KMS-11 (cell line): ENCODE measurements at regions not wholly inside any gene's neighbourhood (a gene's known extent, or its start where the extent isn't known, plus 50 kb on each side); places are given as distances from the start of the nearest gene placed in this dataset.

Experiments
- H2AFZ ChIP-seq: fragments of 200-600 bp; sonication (generic); 2 replicates; pipeline ENCODE4 v1.6.1; 2016; ENCODE audit warnings: antibody characterized with exemption, mixed run types, low read depth
- H3K27ac ChIP-seq: fragments of 200-600 bp; sonication (generic); 2 replicates; pipeline ENCODE4 v1.6.1; 2016; ENCODE audit warnings: mild to moderate bottlenecking, mixed run types
- H3K27me3 ChIP-seq: fragments of 200-600 bp; sonication (generic); 2 replicates; pipeline ENCODE4 v1.6.1; 2017; ENCODE audit warnings: mild to moderate bottlenecking, low read depth, mixed run types, moderate library complexity; ENCODE audit not compliant: insufficient read depth
- H3K36me3 ChIP-seq: fragments of 200-600 bp; sonication (generic); 2 replicates; pipeline ENCODE4 v1.6.1; 2017; ENCODE audit warnings: mild to moderate bottlenecking, mixed run types; ENCODE audit not compliant: insufficient read depth
- H3K4me1 ChIP-seq: fragments of 200-600 bp; sonication (generic); 2 replicates; pipeline ENCODE4 v1.6.1; 2016; ENCODE audit warnings: mild to moderate bottlenecking, low read depth, mixed run types; ENCODE audit not compliant: poor library complexity, severe bottlenecking
- H3K4me2 ChIP-seq: fragments of 200-600 bp; sonication (generic); 2 replicates; pipeline ENCODE4 v1.7.0; 2016; ENCODE audit warnings: mild to moderate bottlenecking, mixed run types
- H3K4me3 ChIP-seq: fragments of 200-600 bp; sonication (generic); IDR thresholded peaks from 2 replicates; pipeline ENCODE4 v1.6.1; 2017; ENCODE audit warnings: low read depth, low read length, mixed read lengths; ENCODE audit not compliant: insufficient read depth
- H3K79me2 ChIP-seq: fragments of 200-600 bp; sonication (generic); 2 replicates; pipeline ENCODE4 v1.6.1; 2016; ENCODE audit warnings: low read depth, mixed run types; ENCODE audit not compliant: insufficient read depth
- H3K9ac ChIP-seq: fragments of 200-600 bp; sonication (generic); 2 replicates; pipeline ENCODE4 v1.6.1; 2016; ENCODE audit warnings: mild to moderate bottlenecking, mixed run types
- H4K20me1 ChIP-seq: fragments of 200-600 bp; sonication (generic); 2 replicates; pipeline ENCODE4 v1.6.1; 2016; ENCODE audit warnings: mild to moderate bottlenecking, mixed run types; ENCODE audit not compliant: insufficient read depth
- CTCF ChIP-seq: fragments of 200-600 bp; sonication (generic); conservative IDR thresholded peaks from 2 replicates; pipeline ENCODE4 v1.6.1; 2017; ENCODE audit warnings: low read depth, mild to moderate bottlenecking, antibody characterized with exemption, low read length, moderate library complexity, mixed read lengths

- no peaks in the 10 kb centered on the region for H3K4me1 ChIP-seq
- no peaks in the 10 kb centered on the region for H3K79me2 ChIP-seq
- H3K27me3 ChIP-seq = no peaks in the 10 kb centered on the region
- no peak for TF ChIP-seq CTCF
- H3K9ac ChIP-seq = no peak overlapping the region
- no peak overlapping the region for H3K27ac ChIP-seq
- no peak overlapping the region for H2AFZ ChIP-seq
- H3K4me2 ChIP-seq = no peak overlapping the region
- no peak overlapping the region for H3K4me3 ChIP-seq
- no peaks in the 10 kb centered on the region for H3K36me3 ChIP-seq
- no peaks in the 10 kb centered on the region for H4K20me1 ChIP-seq
Observed at GRCh38 chr10:123506455-123506854, 159.7 kb upstream of the GPR26 start.

- no peak for TF ChIP-seq CTCF
- Histone ChIP-seq H3K4me2 (no peak overlapping the region), H3K27ac (no peak overlapping the region), H3K27me3 (no peaks in the 10 kb centered on the region), H3K79me2 (no peaks in the 10 kb centered on the region), H3K4me1 (no peaks in the 10 kb centered on the region), H3K36me3 (no peaks in the 10 kb centered on the region), H4K20me1 (no peaks in the 10 kb centered on the region), H3K4me3 (no peak overlapping the region), H2AFZ (no peak overlapping the region), H3K9ac (no peak overlapping the region)
Observed at GRCh38 chr10:123507298-123507697, 158.9 kb upstream of the GPR26 start.

GRCh38 chr10:123509338-123509737 lies 156.8 kb upstream of the GPR26 start:
- TF ChIP-seq CTCF = no peak
- Histone ChIP-seq H3K4me2 (no peak overlapping the region), H3K4me1 (no peaks in the 10 kb centered on the region)

GRCh38 chr10:123512901-123513775 lies 153.0 kb upstream of the GPR26 start:
- Histone ChIP-seq H2AFZ (no peak overlapping the region), H3K27ac (no peak overlapping the region), H3K9ac (no peak overlapping the region), H4K20me1 (no peaks in the 10 kb centered on the region), H3K4me1 (no peaks in the 10 kb centered on the region), H3K4me2 (no peak overlapping the region), H3K79me2 (no peaks in the 10 kb centered on the region), H3K4me3 (no peak overlapping the region), H3K36me3 (no peaks in the 10 kb centered on the region), H3K27me3 (no peaks in the 10 kb centered on the region)
- TF ChIP-seq CTCF = no peak

More at GRCh38 chr10:123509338-123509737, 156.8 kb upstream of the GPR26 start:
- Histone ChIP-seq H4K20me1 (no peaks in the 10 kb centered on the region), H3K9ac (no peak overlapping the region), H3K4me3 (no peak overlapping the region), H3K79me2 (no peaks in the 10 kb centered on the region), H3K27me3 (no peaks in the 10 kb centered on the region), H3K36me3 (no peaks in the 10 kb centered on the region), H3K27ac (no peak overlapping the region), H2AFZ (no peak overlapping the region)
